Brain microvascular endothelial cell (primary cell): ENCODE measurements at regions not wholly inside any gene's neighbourhood (a gene's known extent, or its start where the extent isn't known, plus 50 kb on each side); places are given as distances from the start of the nearest gene placed in this dataset.

Source experiments
- DNase-seq: peaks from one replicate; pipeline ENCODE4 v3.0.0-alpha.2; 2020
- H3K27ac ChIP-seq: fragments of 250-450 bp; sonication (Bioruptor Pico); 2 replicates; pipeline ENCODE4 v1.5.1; 2020; ENCODE audit warnings: mild to moderate bottlenecking, moderate library complexity
- H3K27me3 ChIP-seq: fragments of 250-450 bp; sonication (Bioruptor Pico); replicated peaks from 2 replicates; pipeline ENCODE4 v1.5.1; 2020; ENCODE audit warnings: mild to moderate bottlenecking
- H3K36me3 ChIP-seq: fragments of 250-450 bp; sonication (Bioruptor Pico); replicated peaks from 2 replicates; pipeline ENCODE4 v1.5.1; 2020; ENCODE audit warnings: mild to moderate bottlenecking
- H3K4me3 ChIP-seq: 2 replicates; pipeline ENCODE4 v1.5.1; 2011; ENCODE audit warnings: low read depth, mild to moderate bottlenecking, control low read depth, low read length, moderate library complexity
- CTCF ChIP-seq: IDR thresholded peaks from 2 replicates; pipeline ENCODE4 v1.5.1; 2011; ENCODE audit warnings: low read depth, mild to moderate bottlenecking, moderate library complexity, low read length, control low read depth, inconsistent platforms; ENCODE audit errors: missing control alignments
- in situ Hi-C: cut with HindIII; loops from 2 replicates; pipeline ENCODE4 v1.10.0; 2017; ENCODE audit warnings: low sequenced_read_pairs, low pct_ligation_motif_present

GRCh38 chr9:81150016-81150625 is 539.2 kb downstream of the TLE1 start:
- Histone ChIP-seq H3K27ac (no peak overlapping the region), H3K4me3 (no peak overlapping the region), H3K27me3 (no peaks in the 10 kb centered on the region), H3K36me3 (no peaks in the 10 kb centered on the region)
- TF ChIP-seq CTCF: no peak
- in situ Hi-C loops: no loop called here
- no peak for DNase-seq

GRCh38 chr9:81146684-81147337 is 542.5 kb downstream of the TLE1 start:
- in situ Hi-C loops: no loop called here
- H3K4me3 ChIP-seq: no peak overlapping the region
- no peak overlapping the region for H3K27ac ChIP-seq
- no peak for TF ChIP-seq CTCF
- H3K27me3 ChIP-seq: no peaks in the 10 kb centered on the region
- DNase-seq: no peak
- no peaks in the 10 kb centered on the region for H3K36me3 ChIP-seq

- Histone ChIP-seq H3K4me3 (no peak overlapping the region), H3K36me3 (no peaks in the 10 kb centered on the region), H3K27me3 (no peaks in the 10 kb centered on the region), H3K27ac (no peak overlapping the region)
- in situ Hi-C loops: no loop called here
- DNase-seq: no peak
- no peak for TF ChIP-seq CTCF
Observed at GRCh38 chr9:81146241-81146640, 543.1 kb downstream of the TLE1 start.

GRCh38 chr9:81145331-81145963 is 543.9 kb downstream of the TLE1 start:
- no peak overlapping the region for H3K4me3 ChIP-seq
- DNase-seq: peak; percentile 38
- H3K27ac ChIP-seq: no peak overlapping the region
- no peak for TF ChIP-seq CTCF
- in situ Hi-C loops: no loop called here
- H3K36me3 ChIP-seq: no peaks in the 10 kb centered on the region
- H3K27me3 ChIP-seq: no peaks in the 10 kb centered on the region

- no peaks in the 10 kb centered on the region for H3K36me3 ChIP-seq
- in situ Hi-C loops: no loop called here
- no peak overlapping the region for H3K27ac ChIP-seq
- no peak for DNase-seq
- H3K27me3 ChIP-seq: no peaks in the 10 kb centered on the region
- H3K4me3 ChIP-seq: no peak overlapping the region
- TF ChIP-seq CTCF: no peak
Observed at GRCh38 chr9:81141961-81142360, 547.4 kb downstream of the TLE1 start.
